Embryonic facial prominence (tissue), 1 donor: ENCODE measurements at regions not wholly inside any gene's neighbourhood (a gene's known extent, or its start where the extent isn't known, plus 50 kb on each side); places are given as distances from the start of the nearest gene placed in this dataset.

Experiments
- DNase-seq: peaks from one replicate; pipeline ENCODE4 v3.0.0-alpha.2; 2016; ENCODE audit errors: extremely low spot score

- no peak for DNase-seq
Observed at GRCh38 chr16:7014756-7015155, 317.9 kb upstream of the RBFOX1 start.

GRCh38 chr16:7013990-7014389 lies 318.7 kb upstream of the RBFOX1 start:
- no peak for DNase-seq

GRCh38 chr16:7004266-7004665 lies 328.4 kb upstream of the RBFOX1 start:
- DNase-seq = no peak

- DNase-seq = no peak
Observed at GRCh38 chr16:6993544-6993943, 339.1 kb upstream of the RBFOX1 start.

- DNase-seq = no peak
Observed at GRCh38 chr16:6988846-6989245, 343.8 kb upstream of the RBFOX1 start.

GRCh38 chr16:6977916-6978315 lies 354.7 kb upstream of the RBFOX1 start:
- DNase-seq = no peak

GRCh38 chr16:6977291-6977690 lies 355.4 kb upstream of the RBFOX1 start:
- DNase-seq = no peak

- no peak for DNase-seq
Observed at GRCh38 chr16:6976716-6977115, 355.9 kb upstream of the RBFOX1 start.

- no peak for DNase-seq
Observed at GRCh38 chr16:6970171-6970857, 362.3 kb upstream of the RBFOX1 start.

- no peak for DNase-seq
Observed at GRCh38 chr16:6969594-6969993, 363.1 kb upstream of the RBFOX1 start.

- no peak for DNase-seq
Observed at GRCh38 chr16:6967796-6968320, 364.8 kb upstream of the RBFOX1 start.

- DNase-seq = no peak
Observed at GRCh38 chr16:6966925-6967324, 365.7 kb upstream of the RBFOX1 start.

- no peak for DNase-seq
Observed at GRCh38 chr16:6964679-6965078, 368.0 kb upstream of the RBFOX1 start.

- no peak for DNase-seq
Observed at GRCh38 chr16:6961704-6962103, 370.9 kb upstream of the RBFOX1 start.

- no peak for DNase-seq
Observed at GRCh38 chr16:6958184-6958583, 374.5 kb upstream of the RBFOX1 start.

- no peak for DNase-seq
Observed at GRCh38 chr16:6957681-6958080, 375.0 kb upstream of the RBFOX1 start.

GRCh38 chr16:6956511-6956910 lies 376.1 kb upstream of the RBFOX1 start:
- no peak for DNase-seq

GRCh38 chr16:6955303-6955702 lies 377.3 kb upstream of the RBFOX1 start:
- no peak for DNase-seq

- DNase-seq = no peak
Observed at GRCh38 chr16:6949240-6949639, 383.4 kb upstream of the RBFOX1 start.

- DNase-seq = no peak
Observed at GRCh38 chr16:6947291-6947690, 385.4 kb upstream of the RBFOX1 start.

- DNase-seq = no peak
Observed at GRCh38 chr16:6946802-6947201, 385.8 kb upstream of the RBFOX1 start.

GRCh38 chr16:6946106-6946505 lies 386.5 kb upstream of the RBFOX1 start:
- no peak for DNase-seq

GRCh38 chr16:6940968-6941367 lies 391.7 kb upstream of the RBFOX1 start:
- DNase-seq = no peak

GRCh38 chr16:6937641-6938040 lies 395.0 kb upstream of the RBFOX1 start:
- DNase-seq = no peak
